ENCODE measurements at regions not wholly inside any gene's neighbourhood (a gene's known extent, or its start where the extent isn't known, plus 50 kb on each side); places are given as distances from the start of the nearest gene placed in this dataset.

- no peak for DNase-seq (ENCODE audit: extremely low spot score)
- CTCF ChIA-PET = interaction anchor here (1.1 to 1.3 kb wide), 2 partner anchors 12 to 32 kb away, joined by 3 read pairs; no protein-coding TSS in a partner anchor
- TF ChIP-seq CTCF (IDR thresholded peaks at IDR 0.05; ENCODE audit: control extremely low read depth, extremely low read depth, low read depth, missing control alignments) = no peak
- POLR2A ChIA-PET = no interaction called here
These were observed 75.0 kb downstream of the TMEM237 start for GRCh38 chr2:201568217-201568820.

GRCh38 chr2:201559067-201559710 lies 84.1 kb downstream of the TMEM237 start:
- ChIA-PET CTCF (interaction anchor here (1.2 kb wide), 1 partner anchor 19 kb away, joined by 4 read pairs; no protein-coding TSS in a partner anchor), POLR2A (no interaction called here)
- no peak for DNase-seq (ENCODE audit: extremely low spot score)
- no peak for TF ChIP-seq CTCF (IDR thresholded peaks at IDR 0.05; ENCODE audit: control extremely low read depth, extremely low read depth, low read depth, missing control alignments)

GRCh38 chr2:201558665-201559064 lies 84.6 kb downstream of the TMEM237 start:
- POLR2A ChIA-PET = no interaction called here
- no peak for DNase-seq (ENCODE audit: extremely low spot score)
- no peak for TF ChIP-seq CTCF (IDR thresholded peaks at IDR 0.05; ENCODE audit: control extremely low read depth, extremely low read depth, low read depth, missing control alignments)
- CTCF ChIA-PET = interaction anchor here (1.2 kb wide), 1 partner anchor 18 kb away, joined by 4 read pairs; no protein-coding TSS in a partner anchor

- TF ChIP-seq CTCF (IDR thresholded peaks at IDR 0.05; ENCODE audit: control extremely low read depth, extremely low read depth, low read depth, missing control alignments) = no peak
- ChIA-PET POLR2A (no interaction called here), CTCF (no interaction called here)
- no peak for DNase-seq (ENCODE audit: extremely low spot score)
These were observed 85.1 kb downstream of the TMEM237 start for GRCh38 chr2:201558232-201558631.

- TF ChIP-seq CTCF (IDR thresholded peaks at IDR 0.05; ENCODE audit: control extremely low read depth, extremely low read depth, low read depth, missing control alignments) = no peak
- POLR2A ChIA-PET = no interaction called here
- DNase-seq (ENCODE audit: extremely low spot score) = no peak
- CTCF ChIA-PET = interaction anchor here (1.4 kb wide), 1 partner anchor 17 kb away, joined by 3 read pairs; no protein-coding TSS in a partner anchor
These were observed 91.4 kb downstream of the TMEM237 start for GRCh38 chr2:201551901-201552300.

- CTCF ChIA-PET = no interaction called here
- TF ChIP-seq CTCF (IDR thresholded peaks at IDR 0.05; ENCODE audit: control extremely low read depth, extremely low read depth, low read depth, missing control alignments) = no peak
- POLR2A ChIA-PET = no interaction called here
- no peak for DNase-seq (ENCODE audit: extremely low spot score)
These were observed 95.0 kb downstream of the STRADB start for GRCh38 chr2:201546576-201546975.
